Activated CD4-positive, alpha-beta T cell treated with anti-CD3 and anti-CD28 coated beads, Interleukin-2, amount 50 U/mL, for 1 hour (primary cell): ENCODE measurements at regions not wholly inside any gene's neighbourhood (a gene's known extent, or its start where the extent isn't known, plus 50 kb on each side); places are given as distances from the start of the nearest gene placed in this dataset.

Experiments
- DNase-seq: peaks from one replicate; pipeline ENCODE4 v3.0.0-alpha.2; 2020

DNA sequence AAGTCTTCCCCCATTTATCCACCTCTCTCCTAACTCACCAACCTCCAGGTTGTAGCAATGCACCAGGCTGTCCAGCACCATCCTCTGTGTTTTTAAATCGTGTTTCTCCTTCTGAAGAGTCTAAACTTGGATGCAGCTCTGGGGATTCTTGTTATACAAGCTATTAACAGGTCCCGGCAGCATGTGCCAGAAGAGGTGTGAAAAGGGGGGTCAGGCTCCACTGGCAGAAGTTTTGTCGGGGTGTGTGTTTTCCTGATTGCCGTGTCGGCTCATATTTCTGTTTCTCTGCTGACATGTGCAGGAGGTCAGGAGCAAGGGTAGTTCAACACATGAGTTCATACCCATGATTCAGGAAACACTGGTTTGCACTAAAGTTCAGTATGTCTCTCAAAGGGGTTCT is 658.6 kb upstream of the CAMK1G start:
- DNase-seq = no peak

DNA sequence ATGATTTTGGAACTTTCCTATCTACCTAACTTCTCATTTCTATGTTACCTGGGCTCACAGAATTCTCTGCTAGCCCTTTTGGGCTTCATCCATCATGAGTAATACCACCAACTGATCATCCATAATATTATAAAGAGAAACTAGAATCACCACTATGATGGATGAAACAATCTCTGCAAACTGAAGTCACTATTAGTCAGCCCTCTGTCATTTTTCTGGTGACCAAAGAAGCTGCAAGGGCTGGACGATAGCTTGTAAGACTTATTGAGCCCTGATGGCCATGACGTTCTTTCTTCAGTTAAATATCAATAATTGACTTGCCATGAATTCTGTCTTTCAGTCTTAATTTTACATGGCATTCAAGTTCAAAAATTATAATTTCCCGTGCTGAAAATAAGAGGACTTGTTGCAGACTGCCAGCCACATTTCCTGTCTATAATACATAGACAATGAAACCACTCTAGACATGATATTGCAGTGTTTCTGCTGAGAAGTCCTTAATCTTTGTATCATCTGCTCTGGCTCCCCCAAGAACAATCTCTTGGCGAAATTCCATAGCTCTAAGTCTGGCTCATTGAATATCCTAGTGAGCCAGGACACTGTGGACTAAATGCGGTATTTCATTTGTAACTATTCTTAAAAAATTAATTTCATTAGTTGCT is 655.0 kb upstream of the CAMK1G start:
- no peak for DNase-seq

DNA sequence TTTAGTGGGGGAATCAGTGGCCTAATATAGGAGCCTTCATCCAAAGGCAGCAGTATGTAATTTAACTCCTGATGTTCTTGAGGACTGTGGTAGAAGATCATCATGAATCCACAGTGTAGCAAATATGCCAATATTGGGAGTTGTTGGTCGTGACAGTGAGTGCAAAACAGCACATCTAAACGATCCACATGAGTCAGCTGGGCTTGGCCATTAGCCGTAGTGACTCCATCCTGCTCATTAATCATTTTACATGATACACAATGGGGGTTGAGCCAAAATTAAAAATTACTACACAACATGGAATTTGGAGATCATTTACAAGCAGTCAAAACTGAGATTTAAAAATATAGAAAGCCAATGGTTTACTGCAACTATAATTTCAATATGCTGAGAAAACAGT is 653.9 kb upstream of the CAMK1G start:
- DNase-seq = no peak

DNA sequence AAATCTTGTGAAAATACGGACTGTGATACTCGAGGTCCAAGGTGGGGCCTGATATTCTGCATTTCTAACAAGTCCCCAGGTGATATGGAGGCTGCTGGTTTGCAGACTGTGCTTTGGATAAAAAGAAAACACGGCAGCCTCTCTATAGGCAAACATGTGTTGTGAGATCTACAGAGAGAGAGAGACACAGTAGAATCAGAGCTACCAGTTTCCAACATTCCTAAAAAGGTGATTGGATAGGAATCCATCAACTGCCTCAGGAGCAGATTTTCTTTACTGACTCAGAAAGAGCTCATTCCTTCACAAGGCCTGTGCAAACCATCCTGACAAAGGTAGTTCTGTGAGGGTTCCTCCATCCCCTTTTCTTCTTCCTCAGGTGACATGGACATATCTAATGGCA is 651.6 kb upstream of the CAMK1G start:
- DNase-seq = no peak

DNA sequence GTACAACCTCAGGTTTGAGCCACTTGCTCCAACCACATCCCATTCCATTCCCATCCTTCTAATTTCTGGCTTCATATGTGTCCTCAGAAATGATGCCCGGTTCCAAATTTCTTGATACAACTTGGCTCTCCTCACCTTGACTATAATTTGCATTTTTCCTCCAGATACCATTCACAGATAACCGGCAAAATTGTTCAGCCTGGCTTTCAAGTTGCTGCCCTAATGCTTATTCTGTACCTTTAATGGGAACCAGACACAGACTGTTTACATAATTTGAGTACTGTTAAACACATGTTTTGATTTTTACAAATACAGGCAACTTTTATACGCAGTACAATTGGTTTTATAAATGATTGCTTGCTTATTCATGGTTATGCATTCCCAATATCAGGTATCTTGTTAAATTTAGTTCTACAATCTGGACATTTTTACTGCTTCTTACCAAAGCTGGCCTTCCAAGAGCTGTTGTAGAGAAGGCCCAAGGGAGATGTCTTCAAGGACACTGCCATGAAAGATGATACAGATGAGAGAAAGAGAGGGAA is 649.5 kb upstream of the CAMK1G start:
- DNase-seq = no peak

DNA sequence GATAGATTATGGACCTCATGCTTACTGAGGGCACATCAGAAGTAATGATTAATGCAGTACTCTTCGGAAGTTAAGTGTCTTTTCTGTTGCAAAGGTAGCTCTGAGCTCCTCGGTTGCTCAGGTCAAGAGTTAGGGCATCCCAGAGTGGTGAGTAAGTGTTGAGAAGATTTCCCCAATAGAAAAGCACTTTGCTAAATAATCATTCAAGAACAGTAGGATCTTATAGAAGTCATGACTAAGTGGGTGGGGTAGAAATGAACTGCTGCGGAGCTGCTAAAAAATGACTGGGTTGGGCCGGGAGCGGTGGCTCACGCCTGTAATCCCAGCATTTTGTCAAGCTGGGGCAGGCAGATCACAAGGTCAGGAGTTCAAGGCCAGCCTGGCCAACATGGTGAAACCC is 648.6 kb upstream of the CAMK1G start:
- DNase-seq = no peak

DNA sequence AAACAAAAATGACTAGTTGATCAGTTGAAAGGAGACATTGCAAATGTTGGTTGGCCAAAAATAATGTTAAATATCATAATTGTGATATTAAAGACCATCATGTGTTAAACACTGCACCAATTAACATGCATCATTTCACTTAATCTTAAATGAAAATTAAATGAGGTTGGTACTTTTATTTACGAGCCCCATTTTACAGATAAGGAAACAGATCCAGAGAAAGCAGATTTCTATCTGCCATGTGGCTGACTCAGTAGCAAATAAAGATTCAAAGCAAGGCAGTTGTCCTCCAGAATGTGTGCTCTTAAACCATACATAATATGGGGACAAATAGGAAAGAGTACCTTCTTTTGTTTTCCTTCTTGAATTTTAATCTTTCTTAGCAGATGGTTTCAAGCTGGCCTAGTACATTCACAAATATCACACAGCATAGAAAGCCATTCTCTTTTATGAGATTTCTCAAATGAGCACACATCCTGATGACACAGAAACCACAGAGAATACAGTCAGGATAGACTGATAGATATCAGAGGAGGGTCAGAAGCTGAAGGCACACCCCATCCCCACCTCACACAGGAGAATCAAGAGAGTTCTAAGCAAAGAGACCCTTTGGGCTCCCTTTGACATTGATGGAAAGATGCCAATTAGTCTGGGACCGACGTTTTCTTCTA is 647.9 kb upstream of the CAMK1G start:
- DNase-seq = no peak

DNA sequence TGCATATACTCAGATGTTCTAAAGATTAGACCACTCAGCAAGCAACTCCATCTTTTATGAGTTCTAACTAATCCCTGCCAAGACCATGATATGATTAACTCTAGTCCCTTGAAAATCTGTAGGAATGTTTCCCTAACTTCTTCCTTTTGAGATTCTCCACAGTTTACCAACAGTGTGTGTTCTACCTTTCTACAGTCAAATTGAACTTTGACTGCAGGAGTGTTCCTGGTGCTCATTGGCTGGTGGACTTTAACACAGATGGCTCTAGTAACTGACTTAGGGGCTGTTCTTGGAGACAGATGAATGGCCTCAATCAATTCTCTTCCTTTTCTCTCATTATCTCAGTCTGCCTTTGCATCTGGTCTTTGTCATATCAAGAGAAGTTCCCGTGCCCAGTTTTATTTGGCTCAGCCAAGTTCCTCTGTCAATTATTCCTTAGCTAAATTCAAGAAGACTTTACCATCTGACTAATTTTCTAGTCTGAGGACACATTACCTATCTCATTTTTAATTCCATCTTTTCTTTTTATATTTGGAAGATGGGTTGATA is 643.9 kb upstream of the CAMK1G start:
- no peak for DNase-seq

DNA sequence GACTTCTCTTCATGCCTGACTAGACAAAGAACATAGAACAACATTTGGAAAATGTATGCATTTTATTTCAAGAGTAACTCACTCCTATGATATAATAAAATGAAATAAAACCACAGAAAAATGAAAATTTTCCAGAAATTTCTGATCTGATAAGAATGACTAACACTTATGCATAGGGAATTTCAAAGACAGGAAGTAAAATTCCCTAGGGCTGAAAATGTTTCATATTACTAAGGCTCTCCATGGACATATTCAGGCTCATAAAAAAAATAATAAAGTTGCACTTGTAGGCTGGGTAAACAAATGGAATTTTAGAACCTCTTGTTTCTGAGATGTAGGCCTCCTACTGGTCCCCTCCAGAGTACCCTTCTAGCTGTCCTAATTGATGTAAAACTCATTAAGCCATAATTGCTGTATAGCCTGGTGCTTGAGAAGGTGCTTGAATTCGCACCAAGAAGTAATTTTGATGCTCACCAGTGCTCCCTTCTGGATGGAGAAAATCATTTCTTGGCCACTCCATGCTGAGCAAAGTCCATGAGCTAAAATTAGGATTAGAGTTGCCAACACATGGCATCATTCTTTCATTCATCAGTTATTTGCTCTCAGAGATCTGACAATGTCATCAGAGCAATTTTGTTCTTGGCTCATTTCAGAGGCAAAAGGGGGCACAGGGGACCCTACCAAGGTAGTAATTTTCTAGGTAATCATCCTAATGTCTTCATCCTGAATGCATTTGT is 641.0 kb upstream of the CAMK1G start:
- no peak for DNase-seq

DNA sequence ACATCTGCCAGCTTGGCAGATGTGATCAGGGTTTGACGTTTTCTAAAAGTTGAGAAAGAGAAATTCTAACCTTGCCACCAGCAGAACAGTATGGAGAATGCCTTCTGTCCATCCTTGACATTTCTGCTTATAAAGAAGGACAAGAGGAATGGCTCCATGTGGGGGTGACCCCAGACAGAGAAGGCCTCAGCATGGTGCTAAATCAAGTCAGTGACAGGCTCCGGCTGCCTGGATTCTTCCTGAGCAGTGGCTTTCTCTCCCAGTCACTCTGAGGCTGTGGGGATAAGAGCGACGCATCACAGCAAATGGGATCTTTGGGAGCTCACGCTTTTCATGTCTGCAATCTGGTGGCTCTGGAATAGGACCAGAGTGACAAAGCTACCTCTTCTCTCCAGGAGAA is 640.2 kb upstream of the CAMK1G start:
- DNase-seq = no peak

DNA sequence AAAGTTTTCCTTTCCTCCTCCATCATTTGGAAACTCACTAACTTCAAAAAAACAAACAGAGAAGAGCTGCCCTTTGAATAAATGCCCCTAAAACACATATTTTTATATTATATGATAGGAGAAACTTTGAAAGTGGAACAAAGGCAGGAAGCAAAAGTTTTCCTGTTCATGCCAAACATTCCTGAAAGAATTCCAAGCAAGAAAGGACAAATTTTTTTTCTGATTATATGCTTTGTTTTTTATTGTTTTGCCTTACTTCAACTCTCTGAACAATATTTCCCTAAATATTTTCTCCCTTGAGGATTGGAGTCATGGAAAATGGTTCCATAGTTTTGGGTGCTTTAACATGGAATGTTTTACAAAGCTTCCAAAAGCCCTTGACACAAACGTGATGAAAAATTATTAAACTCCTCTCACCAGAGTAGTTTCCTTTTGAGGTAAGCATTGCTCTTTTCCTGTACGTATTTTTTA is 638.5 kb upstream of the CAMK1G start:
- no peak for DNase-seq

DNA sequence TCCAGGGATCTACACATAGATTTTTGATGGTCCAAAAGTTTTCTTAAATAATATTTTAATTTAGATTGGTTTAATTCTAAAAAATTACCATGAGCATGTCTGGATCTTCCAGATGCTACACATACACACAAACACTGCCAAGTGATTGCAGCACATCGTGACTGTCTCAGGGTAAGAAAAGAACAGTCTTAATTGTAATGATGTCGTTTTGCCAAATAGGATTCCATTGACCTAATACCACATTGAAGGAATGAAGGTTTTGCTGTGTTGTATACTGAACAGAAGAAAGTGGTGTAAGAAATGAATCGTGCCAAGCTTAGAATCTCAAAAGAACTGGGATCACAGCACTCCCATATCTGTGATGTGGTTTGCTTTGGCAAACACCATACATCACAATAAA is 633.3 kb upstream of the CAMK1G start:
- no peak for DNase-seq

DNA sequence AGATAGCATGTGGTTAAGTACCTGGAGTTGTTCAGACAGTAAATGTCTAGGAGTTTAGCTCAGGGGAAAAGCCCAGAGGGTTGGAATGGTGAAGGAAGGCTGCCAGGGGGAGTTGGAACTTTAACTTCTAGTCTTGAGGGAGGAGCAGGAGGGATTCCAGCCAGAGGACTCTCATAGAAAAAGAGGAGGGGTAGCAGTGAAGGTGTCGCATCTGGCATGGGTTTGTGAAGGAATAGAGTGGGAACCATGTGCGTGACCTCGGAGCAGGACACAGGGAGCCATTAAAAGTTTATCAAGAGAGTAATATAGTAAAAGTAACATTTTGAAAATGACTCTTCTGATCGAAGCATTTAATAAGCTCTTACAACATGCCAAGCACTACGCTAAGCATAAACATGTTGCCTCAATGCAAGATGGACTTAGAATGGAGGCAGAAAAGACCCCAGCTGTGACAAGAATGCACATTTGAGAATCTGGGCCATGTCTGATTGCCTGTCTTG is 632.4 kb upstream of the CAMK1G start:
- no peak for DNase-seq

DNA sequence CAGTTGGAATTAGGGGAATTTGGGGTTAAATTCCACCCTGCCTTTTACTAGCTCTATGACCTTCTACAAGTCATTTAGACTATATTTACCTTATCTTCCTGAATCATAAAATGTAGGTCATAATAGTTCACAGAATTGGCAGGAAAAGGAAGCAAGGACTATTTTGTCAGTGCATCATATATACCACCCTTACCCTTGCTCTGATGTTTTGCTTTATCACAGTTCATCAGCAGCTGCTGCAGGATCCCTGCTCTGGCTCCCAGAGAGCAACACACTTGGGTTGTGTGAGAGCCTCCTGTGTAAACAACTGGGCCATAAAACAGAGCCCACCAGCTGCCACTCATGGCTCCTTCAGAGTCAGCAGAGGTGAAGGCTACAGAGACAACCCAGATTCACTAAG is 631.6 kb upstream of the CAMK1G start:
- DNase-seq = no peak

DNA sequence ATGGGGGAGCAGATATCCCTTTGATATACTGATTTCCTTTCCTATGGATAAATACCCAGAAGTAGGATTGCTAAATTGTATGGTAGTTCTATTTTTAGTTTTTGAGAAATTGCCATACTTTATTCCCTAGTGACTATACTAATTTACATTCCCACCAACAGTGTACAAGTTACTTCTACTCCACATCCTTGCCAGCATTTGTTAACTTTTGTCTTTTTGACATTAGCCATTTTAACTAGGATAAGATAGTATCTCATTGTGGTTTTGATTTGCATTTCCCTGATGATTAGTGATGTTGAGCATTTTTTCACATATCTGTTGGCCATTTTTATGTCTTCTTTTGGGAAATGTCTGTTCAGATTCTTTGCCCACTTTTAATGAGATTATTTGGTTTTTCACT is 620.6 kb upstream of the CAMK1G start:
- no peak for DNase-seq

DNA sequence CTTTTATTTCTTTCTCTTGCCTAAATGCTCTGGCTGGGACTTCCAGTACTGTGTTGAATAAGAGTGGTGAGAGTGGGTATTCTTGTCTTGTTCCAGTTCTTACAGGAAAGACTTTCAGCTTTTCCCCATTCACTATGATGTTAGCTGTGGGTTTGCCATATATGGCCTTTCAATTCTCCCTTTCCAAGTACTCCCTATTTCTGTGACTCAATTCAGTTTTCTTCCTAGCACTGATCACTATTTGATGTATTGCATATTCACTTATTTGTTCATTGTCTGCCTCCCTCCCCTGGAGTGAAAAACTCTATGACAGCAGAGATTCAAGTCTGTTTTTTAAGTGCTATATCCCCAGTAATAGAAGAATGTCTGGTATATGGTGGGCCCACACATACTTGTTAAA is 618.2 kb upstream of the CAMK1G start:
- DNase-seq = no peak

DNA sequence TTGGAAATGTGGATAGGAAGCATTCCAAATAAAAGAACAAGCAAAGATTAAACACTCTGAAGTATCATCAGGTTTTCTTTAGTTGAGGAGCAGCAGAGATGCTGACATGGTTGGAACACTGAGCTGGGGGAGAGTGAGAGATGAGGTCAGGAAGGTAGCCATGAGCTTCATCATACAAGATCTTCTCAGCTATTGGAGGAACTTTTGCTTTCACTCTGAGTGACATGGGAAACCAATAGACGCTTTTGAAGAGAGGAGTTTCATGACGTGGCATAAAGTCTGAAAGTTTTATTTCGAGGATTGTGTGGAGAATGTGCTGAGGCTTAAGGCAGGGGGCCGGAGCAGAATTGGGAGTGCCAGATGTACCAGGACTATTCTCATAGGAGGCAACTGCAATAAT is 616.2 kb upstream of the CAMK1G start:
- no peak for DNase-seq

DNA sequence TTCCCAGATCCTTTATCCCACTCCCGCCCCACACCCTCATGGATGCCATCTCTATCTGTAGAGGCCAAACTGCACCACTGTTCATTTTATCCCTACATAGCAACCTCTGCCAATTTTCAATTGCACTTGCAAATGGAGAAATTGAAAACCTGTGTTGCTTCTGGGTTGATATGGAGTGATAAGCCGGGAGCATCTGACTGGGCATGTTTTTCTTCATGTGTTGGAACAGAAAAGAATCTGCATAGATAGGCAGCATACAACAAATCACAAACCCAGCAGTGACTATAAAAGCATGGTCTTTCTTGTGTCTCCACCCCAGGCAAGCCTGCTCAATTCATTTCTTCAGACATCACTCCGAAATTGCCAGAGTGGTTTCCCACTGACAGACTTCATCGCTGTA is 608.8 kb upstream of the CAMK1G start:
- DNase-seq = no peak

DNA sequence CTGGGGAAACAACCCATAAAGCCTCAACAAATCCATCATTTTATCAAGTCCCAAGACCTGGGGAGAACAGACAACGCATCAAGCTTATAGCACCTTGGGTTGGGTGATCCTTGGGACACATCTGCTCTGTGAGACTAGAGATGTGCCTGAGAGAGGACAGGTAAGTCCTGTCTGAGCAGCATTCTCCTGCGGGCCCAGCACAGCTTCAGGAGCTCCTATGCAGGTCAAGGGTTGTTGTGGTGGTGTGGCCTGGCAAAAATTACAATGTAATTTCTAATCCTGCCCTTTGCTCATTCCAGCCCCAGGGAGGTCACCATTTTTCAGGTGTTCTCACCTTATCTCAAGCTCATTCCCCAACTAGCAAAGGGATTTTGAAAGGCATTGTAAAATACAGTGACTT is 608.1 kb upstream of the CAMK1G start:
- no peak for DNase-seq

DNA sequence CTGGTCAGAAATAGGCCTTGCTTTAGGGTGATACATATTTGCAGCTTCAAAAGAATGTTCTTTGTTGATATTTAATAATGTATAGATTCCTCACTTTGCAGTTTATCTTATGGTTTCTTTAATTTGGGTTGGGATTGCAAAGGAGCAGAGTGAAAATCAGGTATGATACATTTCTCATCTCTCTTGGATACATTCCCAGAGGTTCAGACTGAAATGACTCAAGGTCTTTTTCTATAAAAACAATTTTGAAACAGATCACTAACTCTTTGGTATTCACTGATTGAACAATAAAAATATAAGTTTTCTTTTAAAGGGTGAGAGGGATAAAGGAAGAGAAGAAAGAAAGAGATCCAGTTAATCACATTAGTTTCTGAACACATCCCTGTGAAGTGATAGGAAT is 606.5 kb upstream of the CAMK1G start:
- no peak for DNase-seq

DNA sequence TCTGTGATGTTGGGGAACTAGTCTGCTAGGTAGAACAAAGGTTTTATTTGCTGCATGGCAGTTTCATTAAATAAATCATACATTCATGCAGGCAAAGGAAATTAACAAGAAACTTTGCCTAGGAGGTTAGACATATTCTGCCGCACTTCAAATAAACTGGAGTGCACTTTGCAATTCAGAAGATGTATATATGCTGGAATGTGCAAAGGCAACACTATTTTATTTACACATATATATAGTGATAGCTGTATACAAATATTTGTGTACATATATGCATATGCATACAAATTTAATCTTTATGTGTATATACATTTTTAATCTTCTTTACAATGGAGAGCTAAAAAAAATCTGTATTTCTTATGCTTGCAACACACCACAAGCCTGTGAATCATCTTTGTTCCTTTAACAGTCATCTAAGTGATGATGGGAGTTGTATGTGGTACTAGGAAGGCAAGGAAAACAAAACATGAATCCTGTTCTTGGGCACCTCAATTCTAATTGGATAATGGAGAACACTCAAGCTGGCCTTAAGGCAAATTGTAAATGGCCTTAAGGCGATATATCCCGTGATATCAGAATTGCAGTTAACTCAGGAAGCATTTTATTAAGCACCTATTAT is 605.8 kb upstream of the CAMK1G start:
- no peak for DNase-seq

DNA sequence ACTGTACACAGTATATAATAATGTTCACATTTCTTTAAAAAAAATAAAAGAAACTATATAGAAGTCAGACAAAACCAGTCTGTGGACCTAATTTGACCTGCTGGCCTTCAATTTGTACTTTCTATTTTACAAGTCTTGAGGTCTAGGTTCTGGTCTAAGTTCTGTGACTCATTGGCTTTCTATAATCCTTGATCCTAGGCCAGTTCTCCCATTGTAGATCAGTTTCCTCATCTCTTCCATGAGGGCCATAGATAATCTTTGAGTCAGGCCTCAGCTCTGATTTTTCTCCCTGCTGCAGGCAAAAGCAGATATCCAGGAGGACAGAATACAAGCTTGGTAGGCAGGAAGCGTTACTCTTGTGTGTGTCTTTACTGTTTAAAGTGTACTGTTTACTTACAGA is 603.7 kb upstream of the CAMK1G start:
- no peak for DNase-seq

DNA sequence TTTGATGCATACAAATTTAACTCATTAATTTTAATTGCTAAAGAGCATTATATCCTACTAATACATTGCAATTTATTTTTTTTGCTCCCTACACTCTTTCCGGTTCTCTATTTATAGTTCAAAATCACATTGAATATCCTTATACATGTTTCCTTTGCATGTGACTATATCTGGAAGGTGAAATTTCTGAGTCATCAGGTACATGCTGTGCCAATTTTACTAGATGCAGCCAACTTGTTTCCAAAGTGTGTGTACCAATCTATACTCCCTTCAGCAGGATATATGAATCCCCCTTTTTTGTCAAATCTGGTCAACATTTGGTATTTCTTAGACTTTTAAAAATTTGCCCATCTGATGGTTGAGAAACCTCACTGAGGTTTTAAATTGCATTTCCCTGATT is 602.9 kb upstream of the CAMK1G start:
- DNase-seq = no peak
